ENCODE measurements at regions not wholly inside any gene's neighbourhood (a gene's known extent, or its start where the extent isn't known, plus 50 kb on each side); places are given as distances from the start of the nearest gene placed in this dataset.

DNA sequence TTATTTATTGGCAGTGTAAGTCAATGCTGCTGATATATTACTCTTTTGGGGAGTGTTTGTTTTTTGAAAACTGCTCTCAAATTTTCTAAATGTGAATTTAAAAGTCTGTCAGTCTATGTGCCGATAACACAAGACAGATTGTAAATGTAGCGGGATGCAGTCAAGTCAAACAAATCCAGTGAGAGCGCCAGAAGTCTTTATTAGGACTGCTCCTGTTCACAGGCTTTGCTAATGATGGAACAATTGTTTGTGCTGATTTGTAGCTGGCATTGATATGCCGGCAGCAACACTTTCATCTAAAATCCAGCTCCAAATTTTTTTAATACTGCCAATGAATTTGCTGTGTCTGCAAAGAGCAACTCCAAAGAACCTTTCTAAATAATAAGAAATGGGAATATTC, 78.7 kb upstream of the TET2 start:
- TF ChIP-seq EZH2 (IDR thresholded peaks at IDR 0.05; ENCODE audit: borderline replicate concordance, low read length) (no peak), CTCF (conservative IDR thresholded peaks at IDR 0.05 in 1 of 2, IDR thresholded peaks at IDR 0.05 in 1 of 2; ENCODE audit: extremely low read depth in 1 of 2, insufficient read depth in 1 of 2, low read depth in 1 of 2, low read length in 2 of 2) (no peak)
